ENCODE measurements at regions not wholly inside any gene's neighbourhood (a gene's known extent, or its start where the extent isn't known, plus 50 kb on each side); places are given as distances from the start of the nearest gene placed in this dataset.

- intact Hi-C loops (cut with DNase I; ENCODE audit: low total_unique reads): no loop called here
- no peak for TF ChIP-seq CTCF (IDR thresholded peaks at IDR 0.05)
Observed at GRCh38 chr5:8870349-8870958, 675.4 kb downstream of the SEMA5A start.

GRCh38 chr5:8870959-8871355 lies 674.9 kb downstream of the SEMA5A start:
- Histone ChIP-seq H3K27ac (no peak overlapping the region), H3K4me1 (no peaks in the 10 kb centered on the region), H3K4me3 (no peak overlapping the region), H3K36me3 (no peaks in the 10 kb centered on the region), H3K9me3 (no peaks in the 10 kb centered on the region), H3K27me3 (no peaks in the 10 kb centered on the region)
- intact Hi-C loops (cut with DNase I; ENCODE audit: low total_unique reads): no loop called here
- DNase-seq: no peak
- no peak for TF ChIP-seq CTCF (IDR thresholded peaks at IDR 0.05)

More at GRCh38 chr5:8870349-8870958, 675.4 kb downstream of the SEMA5A start:
- H3K9me3 ChIP-seq: no peaks in the 10 kb centered on the region
- no peaks in the 10 kb centered on the region for H3K4me1 ChIP-seq
- H3K27ac ChIP-seq: no peak overlapping the region
- H3K4me3 ChIP-seq: no peak overlapping the region
- DNase-seq: no peak
- H3K36me3 ChIP-seq: no peaks in the 10 kb centered on the region
- H3K27me3 ChIP-seq: no peaks in the 10 kb centered on the region

- H3K9me3 ChIP-seq: no peaks in the 10 kb centered on the region
- no peaks in the 10 kb centered on the region for H3K36me3 ChIP-seq
- no peak overlapping the region for H3K27ac ChIP-seq
- no peak for DNase-seq
- H3K4me1 ChIP-seq: no peaks in the 10 kb centered on the region
- intact Hi-C loops (cut with DNase I; ENCODE audit: low total_unique reads): no loop called here
- TF ChIP-seq CTCF (IDR thresholded peaks at IDR 0.05): no peak
- H3K4me3 ChIP-seq: no peak overlapping the region
- H3K27me3 ChIP-seq: no peaks in the 10 kb centered on the region
Observed at GRCh38 chr5:8871446-8871845, 674.4 kb downstream of the SEMA5A start.

GRCh38 chr5:8875722-8876121 lies 670.2 kb downstream of the SEMA5A start:
- no peak for DNase-seq
- Histone ChIP-seq H3K27me3 (no peaks in the 10 kb centered on the region), H3K4me1 (no peaks in the 10 kb centered on the region), H3K36me3 (no peaks in the 10 kb centered on the region), H3K27ac (no peak overlapping the region), H3K4me3 (no peak overlapping the region), H3K9me3 (no peaks in the 10 kb centered on the region)
- no peak for TF ChIP-seq CTCF (IDR thresholded peaks at IDR 0.05)
- intact Hi-C loops (cut with DNase I; ENCODE audit: low total_unique reads): no loop called here

- Histone ChIP-seq H3K4me3 (no peak overlapping the region), H3K36me3 (no peaks in the 10 kb centered on the region), H3K27ac (no peak overlapping the region), H3K4me1 (no peaks in the 10 kb centered on the region), H3K9me3 (no peaks in the 10 kb centered on the region), H3K27me3 (no peaks in the 10 kb centered on the region)
- intact Hi-C loops (cut with DNase I; ENCODE audit: low total_unique reads): no loop called here
- DNase-seq: no peak
- TF ChIP-seq CTCF (IDR thresholded peaks at IDR 0.05): no peak
Observed at GRCh38 chr5:8879248-8879647, 666.6 kb downstream of the SEMA5A start.

- Histone ChIP-seq H3K36me3 (no peaks in the 10 kb centered on the region), H3K4me3 (no peak overlapping the region), H3K27ac (no peak overlapping the region), H3K9me3 (peaks cover 0 to 13% (median 0%) of the 10 kb centered on the region in 3 donors), H3K4me1 (no peaks in the 10 kb centered on the region), H3K27me3 (no peaks in the 10 kb centered on the region)
- TF ChIP-seq CTCF (IDR thresholded peaks at IDR 0.05): no peak
- no peak for DNase-seq
- intact Hi-C loops (cut with DNase I; ENCODE audit: low total_unique reads): no loop called here
Observed at GRCh38 chr5:8884029-8884428, 661.8 kb downstream of the SEMA5A start.

Data from tibial artery (tissue), 4 donors.